SK-N-SH (cell line): ENCODE measurements at regions not wholly inside any gene's neighbourhood (a gene's known extent, or its start where the extent isn't known, plus 50 kb on each side); places are given as distances from the start of the nearest gene placed in this dataset.

Source experiments
- CTCF ChIA-PET: fragments of 300-600, 350-600 bp; formaldehyde crosslinking; extraction: SDS; loops from one replicate; lab custom pipeline; 2021; lab: Yijun Ruan, JAX
- POLR2A ChIA-PET: fragments of 350-600 bp; sonication (Branson Sonifier 250); formaldehyde crosslinking; extraction: SDS; loops from one replicate; lab custom pipeline; 2020; ENCODE audit warnings: antibody characterized with exemption, inconsistent platforms; lab: Yijun Ruan, JAX
- DNase-seq: peaks from one replicate; pipeline ENCODE4 v3.0.0; 2012
- H2AFZ ChIP-seq: fragments of 200-600 bp; sonication (generic); 2 replicates; pipeline ENCODE4 v1.8.1; 2016; ENCODE audit warnings: antibody characterized with exemption, mild to moderate bottlenecking, low read depth
- H3F3A ChIP-seq: fragments of 200-600 bp; sonication (generic); replicated peaks from 2 replicates; pipeline ENCODE3; 2016; ENCODE audit warnings: antibody characterized with exemption, mild to moderate bottlenecking; ENCODE audit not compliant: insufficient read depth
- H3K27ac ChIP-seq, 2 experiments: fragments of 200-500 bp in 1 of 2; fragments of 200-600 bp in 1 of 2; sonication (Bioruptor generic) in 1 of 2; sonication (generic), shearing (Covaris generic) in 1 of 2; 2 replicates each; pipeline versions ENCODE4 v1.5.1 to v1.6.1; 2014 to 2016; ENCODE audit warnings: low read depth in 2 of 2, inconsistent platforms in 1 of 2, low read length in 1 of 2, mild to moderate bottlenecking in 1 of 2, mixed read lengths in 1 of 2
- H3K27me3 ChIP-seq: fragments of 200-600 bp; sonication (generic), shearing (Covaris generic); 2 replicates; pipeline ENCODE4 v1.6.1; 2016; ENCODE audit warnings: mixed run types; ENCODE audit not compliant: insufficient read depth
- H3K36me3 ChIP-seq, 2 experiments: fragments of 200-500 bp in 1 of 2; fragments of 200-600 bp in 1 of 2; sonication (Bioruptor generic) in 1 of 2; sonication (generic) in 1 of 2; replicated peaks in 1 of 2; 2 replicates each; pipeline versions ENCODE3 to v1.5.1; 2014 to 2016; ENCODE audit warnings: low read length in 1 of 2, mild to moderate bottlenecking in 1 of 2; ENCODE audit not compliant: insufficient read depth in 2 of 2, control insufficient read depth in 1 of 2
- H3K4me1 ChIP-seq, 2 experiments: fragments of 200-500 bp in 1 of 2; fragments of 200-600 bp in 1 of 2; sonication (Bioruptor generic) in 1 of 2; sonication (generic), shearing (Covaris generic) in 1 of 2; 2 replicates each; pipeline versions ENCODE4 v1.5.1 to v1.6.1; 2014 to 2016; ENCODE audit warnings: low read depth in 1 of 2, low read length in 1 of 2, mixed run types in 1 of 2; ENCODE audit not compliant: insufficient read depth in 2 of 2, control insufficient read depth in 1 of 2
- H3K4me2 ChIP-seq: fragments of 200-600 bp; sonication (generic), shearing (Covaris generic); 2 replicates; pipeline ENCODE4 v1.6.1; 2017; ENCODE audit warnings: mixed run types
- H3K4me3 ChIP-seq, 2 experiments: fragments of 200-500 bp in 1 of 2; fragments of 200-600 bp in 1 of 2; sonication (Bioruptor generic) in 1 of 2; sonication (generic), shearing (Covaris generic) in 1 of 2; 2 replicates each; pipeline versions ENCODE4 v1.5.1 to v1.8.1; 2014 to 2016; ENCODE audit warnings: low read depth in 2 of 2, inconsistent platforms in 1 of 2, low read length in 1 of 2, mild to moderate bottlenecking in 1 of 2, mixed read lengths in 1 of 2, moderate library complexity in 1 of 2
- H3K79me2 ChIP-seq: fragments of 200-600 bp; sonication (generic); 2 replicates; pipeline ENCODE4 v1.8.1; 2017; ENCODE audit warnings: mild to moderate bottlenecking; ENCODE audit not compliant: insufficient read depth
- H3K9ac ChIP-seq: fragments of 200-600 bp; sonication (generic); 2 replicates; pipeline ENCODE4 v1.6.1; 2017; ENCODE audit warnings: mixed run types
- H3K9me2 ChIP-seq: fragments of 200-600 bp; sonication (generic); 2 replicates; pipeline ENCODE4 v1.6.1; 2017; ENCODE audit warnings: mixed run types
- H3K9me3 ChIP-seq: fragments of 200-600 bp; sonication (generic); 2 replicates; pipeline ENCODE4 v1.6.1; 2017; ENCODE audit warnings: mixed run types, mild to moderate bottlenecking, moderate library complexity
- H4K20me1 ChIP-seq: fragments of 200-600 bp; sonication (generic); 2 replicates; pipeline ENCODE4 v1.6.1; 2017; ENCODE audit warnings: mild to moderate bottlenecking, mixed run types; ENCODE audit not compliant: insufficient read depth
- CHD2 ChIP-seq: fragments of 150-350 bp; IDR thresholded peaks from 2 replicates; pipeline ENCODE4 v1.6.1; 2018; ENCODE audit warnings: low read length; ENCODE audit not compliant: partially characterized antibody
- EZH2phosphoT487 ChIP-seq: fragments of 200-600 bp; sonication (generic); IDR thresholded peaks from 2 replicates; pipeline ENCODE4 v1.6.1; 2017; ENCODE audit warnings: low read depth, mixed run types, mild to moderate bottlenecking, antibody characterized with exemption, moderate library complexity, borderline replicate concordance
- FOSL2 ChIP-seq: IDR thresholded peaks from 2 replicates; pipeline ENCODE4 v1.4.0; 2012; ENCODE audit warnings: low read depth, mild to moderate bottlenecking, moderate library complexity, borderline replicate concordance
- FOXJ3 ChIP-seq: sonication (generic); formaldehyde crosslinking; IDR thresholded peaks from 2 replicates; pipeline ENCODE4 v1.5.1; 2020; ENCODE audit warnings: mild to moderate bottlenecking, missing genetic modification reagents
- GABPA ChIP-seq: IDR thresholded peaks from 2 replicates; pipeline ENCODE4 v1.4.0; 2012; ENCODE audit warnings: low read depth, mild to moderate bottlenecking
- GATA2 ChIP-seq: sonication (generic); formaldehyde crosslinking; IDR thresholded peaks from 2 replicates; pipeline ENCODE4 v1.5.0; 2020; ENCODE audit warnings: mild to moderate bottlenecking, missing genetic modification reagents
- JUND ChIP-seq: IDR thresholded peaks from 2 replicates; pipeline ENCODE4 v1.4.0; 2012
- MEF2A ChIP-seq: IDR thresholded peaks from 2 replicates; pipeline ENCODE4 v1.4.0; 2012; ENCODE audit warnings: low read depth, borderline replicate concordance
- MXI1 ChIP-seq: IDR thresholded peaks from 2 replicates; pipeline ENCODE4 v1.6.1; 2012; ENCODE audit warnings: mild to moderate bottlenecking, low read depth, low read length, improper control_type of control experiment
- NRF1 ChIP-seq: IDR thresholded peaks from 2 replicates; pipeline ENCODE4 v1.6.1; 2012; ENCODE audit warnings: low read depth, mild to moderate bottlenecking, low read length
- RCOR1 ChIP-seq: fragments of 150-350 bp; IDR thresholded peaks from 2 replicates; pipeline ENCODE4 v1.6.1; 2017; ENCODE audit warnings: antibody characterized with exemption, low read length
- RXRA ChIP-seq: IDR thresholded peaks from 2 replicates; pipeline ENCODE4 v1.4.0; 2012; ENCODE audit warnings: low read depth, mild to moderate bottlenecking, borderline replicate concordance
- SIN3A ChIP-seq: IDR thresholded peaks from 2 replicates; pipeline ENCODE4 v1.6.1; 2012; ENCODE audit warnings: low read depth, mild to moderate bottlenecking, low read length, moderate library complexity, borderline replicate concordance
- SMC3 ChIP-seq: IDR thresholded peaks from 2 replicates; pipeline ENCODE4 v1.6.1; 2012; ENCODE audit warnings: low read depth, low read length, improper control_type of control experiment
- TCF12 ChIP-seq: IDR thresholded peaks from 2 replicates; pipeline ENCODE4 v1.4.0; 2012
- USF2 ChIP-seq: fragments of 150-350 bp; IDR thresholded peaks from 2 replicates; pipeline ENCODE4 v1.6.1; 2017; ENCODE audit warnings: antibody characterized with exemption, low read length, low read depth, borderline replicate concordance
- YY1 ChIP-seq: IDR thresholded peaks from 2 replicates; pipeline ENCODE4 v1.4.0; 2012; ENCODE audit warnings: low read depth, mild to moderate bottlenecking
- WGBS: methylation state at CpG from one replicate; pipeline ENCODE4 v1.1.6; 2017; ENCODE audit warnings: low lambda C conversion rate; 5-methylcytosine and 5-hydroxymethylcytosine counted together
- TF ChIP-seq, protein P1 (sequence below): IDR thresholded peaks from 2 replicates; pipeline ENCODE4; 2012
- TF ChIP-seq, protein P2 (sequence below): fragments of 200-600 bp; sonication (generic); IDR thresholded peaks from 2 replicates; pipeline ENCODE4 v1.6.1; 2017; ENCODE audit warnings: antibody characterized with exemption, mild to moderate bottlenecking, moderate library complexity

- Histone ChIP-seq H3K4me1 (no peaks in the 10 kb centered on the region), H3K27me3 (no peaks in the 10 kb centered on the region), H3F3A (no peaks in the 10 kb centered on the region), H3K4me3 (no peak overlapping the region), H3K9ac (no peak overlapping the region), H4K20me1 (no peaks in the 10 kb centered on the region), H3K4me2 (no peak overlapping the region), H3K9me2 (no peaks in the 10 kb centered on the region), H3K9me3 (no peaks in the 10 kb centered on the region), H3K36me3 (no peaks in the 10 kb centered on the region), H3K79me2 (no peaks in the 10 kb centered on the region), H2AFZ (no peak overlapping the region), H3K27ac (no peak overlapping the region)
- 57% methylated on average over 1 of the region's 1 CpG for WGBS
- DNase-seq = no peak
- CTCF ChIA-PET = no interaction called here
- no peak for TF ChIP-seq SIN3A
- no peak for TF ChIP-seq USF2
- TF ChIP-seq GATA2 (CRISPR knock-in tag) = no peak
- no peak for TF ChIP-seq CHD2
- POLR2A ChIA-PET = no interaction called here
Observed at GRCh38 chr3:80374423-80374822, 606.6 kb upstream of the ROBO1 start.

DNA sequence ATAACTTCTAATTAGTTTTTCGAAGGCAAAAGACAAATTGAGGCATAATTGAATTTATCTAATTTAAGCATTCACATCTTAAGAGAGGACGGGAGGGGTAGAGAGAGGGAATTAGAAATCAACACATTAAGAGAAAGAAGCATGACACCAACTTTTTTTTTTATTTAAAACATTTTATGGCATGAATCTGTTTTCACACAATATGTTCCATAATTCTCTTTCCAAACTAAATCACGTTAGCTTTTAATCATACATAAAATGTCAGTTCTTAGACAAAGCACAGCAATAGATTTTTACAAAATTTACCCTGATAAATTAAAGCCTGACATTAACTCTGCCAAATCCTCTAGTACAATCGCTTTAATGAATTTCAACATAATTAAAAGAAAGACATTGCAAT is 600.8 kb upstream of the ROBO1 start:
- Histone ChIP-seq H3K9me2 (no peaks in the 10 kb centered on the region), H3K27me3 (no peaks in the 10 kb centered on the region), H3K36me3 (no peaks in the 10 kb centered on the region), H3K9ac (no peak overlapping the region), H3K27ac (no peak overlapping the region), H3K9me3 (no peaks in the 10 kb centered on the region), H2AFZ (no peak overlapping the region), H4K20me1 (no peaks in the 10 kb centered on the region), H3K4me2 (no peak overlapping the region), H3F3A (no peaks in the 10 kb centered on the region), H3K79me2 (no peaks in the 10 kb centered on the region), H3K4me1 (no peaks in the 10 kb centered on the region; a peak in 1 of 4 replicates), H3K4me3 (no peak overlapping the region)
- CTCF ChIA-PET = no interaction called here
- POLR2A ChIA-PET = no interaction called here
- 26% methylated on average over 4 of the region's 4 CpGs for WGBS
- TF ChIP-seq RXRA (no peak), SMC3 (no peak), YY1 (no peak), RCOR1 (no peak)
- DNase-seq = no peak

DNA sequence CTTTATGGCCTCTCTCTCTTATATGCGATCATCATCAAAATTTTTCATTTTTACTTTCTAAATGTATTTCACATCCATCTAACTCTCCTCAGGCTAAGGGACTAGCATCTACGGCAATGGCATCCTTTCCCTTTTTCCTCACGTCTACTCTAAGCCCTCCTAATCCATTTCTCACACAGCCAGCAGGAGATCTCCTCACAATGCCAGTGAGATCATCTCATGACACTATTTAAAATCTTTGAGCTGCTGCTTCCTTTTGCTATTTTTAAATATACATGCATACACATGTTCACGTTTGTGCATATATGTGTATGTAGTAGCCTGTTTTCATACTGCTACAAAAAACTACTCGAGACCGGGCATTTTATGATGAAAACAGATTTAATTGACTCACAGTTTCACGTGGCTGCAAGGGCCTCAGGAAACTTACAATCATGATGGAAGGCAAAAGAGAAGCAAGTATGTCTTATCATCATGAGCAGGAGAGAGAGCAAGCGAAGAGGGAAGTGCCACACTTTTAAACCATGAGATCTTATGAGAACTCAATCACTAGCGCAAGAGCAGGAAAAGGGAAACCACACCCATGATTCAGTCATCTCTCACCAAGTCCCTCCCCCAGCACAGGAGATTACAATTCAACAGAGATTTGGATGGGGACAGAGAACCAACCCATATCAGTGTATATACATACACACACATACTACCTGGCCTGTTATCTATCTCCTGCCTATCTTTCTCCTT is 599.2 kb upstream of the ROBO1 start:
- Histone ChIP-seq H3K79me2 (no peaks in the 10 kb centered on the region), H4K20me1 (no peaks in the 10 kb centered on the region), H3K9me2 (no peaks in the 10 kb centered on the region), H3K27me3 (no peaks in the 10 kb centered on the region), H3K4me2 (no peak overlapping the region), H3K9me3 (no peaks in the 10 kb centered on the region), H3K4me1 (no peaks in the 10 kb centered on the region; a peak in 1 of 4 replicates), H3F3A (no peaks in the 10 kb centered on the region), H3K27ac (no peak overlapping the region), H2AFZ (no peak overlapping the region), H3K9ac (no peak overlapping the region), H3K36me3 (no peaks in the 10 kb centered on the region), H3K4me3 (no peak overlapping the region)
- 75% methylated on average over 9 of the region's 9 CpGs for WGBS
- POLR2A ChIA-PET = no interaction called here
- DNase-seq = no peak
- CTCF ChIA-PET = no interaction called here
- TF ChIP-seq, protein P1, sequence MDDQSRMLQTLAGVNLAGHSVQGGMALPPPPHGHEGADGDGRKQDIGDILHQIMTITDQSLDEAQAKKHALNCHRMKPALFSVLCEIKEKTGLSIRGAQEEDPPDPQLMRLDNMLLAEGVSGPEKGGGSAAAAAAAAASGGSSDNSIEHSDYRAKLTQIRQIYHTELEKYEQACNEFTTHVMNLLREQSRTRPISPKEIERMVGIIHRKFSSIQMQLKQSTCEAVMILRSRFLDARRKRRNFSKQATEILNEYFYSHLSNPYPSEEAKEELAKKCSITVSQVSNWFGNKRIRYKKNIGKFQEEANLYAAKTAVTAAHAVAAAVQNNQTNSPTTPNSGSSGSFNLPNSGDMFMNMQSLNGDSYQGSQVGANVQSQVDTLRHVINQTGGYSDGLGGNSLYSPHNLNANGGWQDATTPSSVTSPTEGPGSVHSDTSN = no peak
- no peak for TF ChIP-seq GATA2 (CRISPR knock-in tag)
- TF ChIP-seq GABPA = no peak
- TF ChIP-seq YY1 = no peak
- no peak for TF ChIP-seq NRF1
- no peak for TF ChIP-seq FOSL2
- TF ChIP-seq RCOR1 = no peak
- no peak for TF ChIP-seq MXI1
- no peak for TF ChIP-seq JUND
- no peak for TF ChIP-seq FOXJ3 (CRISPR knock-in tag)
- no peak for TF ChIP-seq EZH2phosphoT487
- TF ChIP-seq, protein P2, sequence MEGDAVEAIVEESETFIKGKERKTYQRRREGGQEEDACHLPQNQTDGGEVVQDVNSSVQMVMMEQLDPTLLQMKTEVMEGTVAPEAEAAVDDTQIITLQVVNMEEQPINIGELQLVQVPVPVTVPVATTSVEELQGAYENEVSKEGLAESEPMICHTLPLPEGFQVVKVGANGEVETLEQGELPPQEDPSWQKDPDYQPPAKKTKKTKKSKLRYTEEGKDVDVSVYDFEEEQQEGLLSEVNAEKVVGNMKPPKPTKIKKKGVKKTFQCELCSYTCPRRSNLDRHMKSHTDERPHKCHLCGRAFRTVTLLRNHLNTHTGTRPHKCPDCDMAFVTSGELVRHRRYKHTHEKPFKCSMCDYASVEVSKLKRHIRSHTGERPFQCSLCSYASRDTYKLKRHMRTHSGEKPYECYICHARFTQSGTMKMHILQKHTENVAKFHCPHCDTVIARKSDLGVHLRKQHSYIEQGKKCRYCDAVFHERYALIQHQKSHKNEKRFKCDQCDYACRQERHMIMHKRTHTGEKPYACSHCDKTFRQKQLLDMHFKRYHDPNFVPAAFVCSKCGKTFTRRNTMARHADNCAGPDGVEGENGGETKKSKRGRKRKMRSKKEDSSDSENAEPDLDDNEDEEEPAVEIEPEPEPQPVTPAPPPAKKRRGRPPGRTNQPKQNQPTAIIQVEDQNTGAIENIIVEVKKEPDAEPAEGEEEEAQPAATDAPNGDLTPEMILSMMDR = no peak
- TF ChIP-seq MEF2A = no peak
- no peak for TF ChIP-seq TCF12
